AG08395 (cell line): ENCODE measurements at regions not wholly inside any gene's neighbourhood (a gene's known extent, or its start where the extent isn't known, plus 50 kb on each side); places are given as distances from the start of the nearest gene placed in this dataset.

Source experiments
- DNase-seq: peaks from one replicate; pipeline ENCODE4 v3.0.0; 2012; ENCODE audit warnings: mixed read lengths, low spot score

- DNase-seq, result no peak
Measured at GRCh38 chr6:126607289-126607688, 267.4 kb downstream of the CENPW start.

- no peak for DNase-seq
Measured at GRCh38 chr6:126608681-126609080, 268.8 kb downstream of the CENPW start.

GRCh38 chr6:126614642-126615504 is 275.0 kb downstream of the CENPW start:
- DNase-seq, result no peak

- DNase-seq, result no peak
Measured at GRCh38 chr6:126616866-126617265, 277.0 kb downstream of the CENPW start.

GRCh38 chr6:126618639-126619343 is 278.9 kb downstream of the CENPW start:
- DNase-seq, result no peak

- no peak for DNase-seq
Measured at GRCh38 chr6:126620719-126621118, 280.8 kb downstream of the CENPW start.

GRCh38 chr6:126625019-126625418 is 285.1 kb downstream of the CENPW start:
- DNase-seq, result peak; percentile 32

GRCh38 chr6:126628125-126628524 is 288.2 kb downstream of the CENPW start:
- no peak for DNase-seq

- peak; percentile 8 for DNase-seq
Measured at GRCh38 chr6:126631363-126631762, 291.4 kb downstream of the CENPW start.

GRCh38 chr6:126632271-126632670 is 292.4 kb downstream of the CENPW start:
- no peak for DNase-seq

GRCh38 chr6:126633373-126633772 is 293.5 kb downstream of the CENPW start:
- no peak for DNase-seq

GRCh38 chr6:126640356-126640755 is 300.4 kb downstream of the CENPW start:
- DNase-seq, result no peak

- DNase-seq, result no peak
Measured at GRCh38 chr6:126640921-126641320, 301.0 kb downstream of the CENPW start.

- DNase-seq, result no peak
Measured at GRCh38 chr6:126641641-126642040, 301.7 kb downstream of the CENPW start.

GRCh38 chr6:126643352-126643751 is 303.4 kb downstream of the CENPW start:
- DNase-seq, result no peak

- DNase-seq, result peak; percentile 33
Measured at GRCh38 chr6:126650931-126651330, 311.0 kb downstream of the CENPW start.

- peak; percentile 54 for DNase-seq
Measured at GRCh38 chr6:126657561-126658175, 317.8 kb downstream of the CENPW start.

GRCh38 chr6:126660376-126660775 is 320.5 kb downstream of the CENPW start:
- DNase-seq, result no peak

GRCh38 chr6:126661646-126662045 is 321.7 kb downstream of the CENPW start:
- DNase-seq, result peak; percentile 81

GRCh38 chr6:126662966-126663365 is 323.1 kb downstream of the CENPW start:
- no peak for DNase-seq

- DNase-seq, result peak; percentile 32
Measured at GRCh38 chr6:126664271-126664670, 324.4 kb downstream of the CENPW start.

GRCh38 chr6:126665551-126665950 is 325.6 kb downstream of the CENPW start:
- no peak for DNase-seq

GRCh38 chr6:126667071-126667470 is 327.2 kb downstream of the CENPW start:
- no peak for DNase-seq
